Transverse colon (tissue), 4 donors: ENCODE measurements at regions not wholly inside any gene's neighbourhood (a gene's known extent, or its start where the extent isn't known, plus 50 kb on each side); places are given as distances from the start of the nearest gene placed in this dataset.

ENCODE experiments used
- CTCF ChIP-seq, 5 experiments: fragments of 200-600 bp in 3 of 5; fragments of 450-650 bp in 2 of 5; sonication (generic) in 3 of 5; IDR thresholded peaks; 1 replicate in 2 of 5; 2 replicates in 3 of 5; pipeline ENCODE4 v1.5.1; 2016 to 2017; ENCODE audit warnings: antibody characterized with exemption in 5 of 5, inconsistent platforms in 3 of 5, mild to moderate bottlenecking in 2 of 5, moderate library complexity in 1 of 5
- POLR2A ChIP-seq: fragments of 450-650 bp; IDR thresholded peaks from one replicate; pipeline ENCODE4 v1.6.1; 2016; ENCODE audit warnings: antibody characterized with exemption, mild to moderate bottlenecking, moderate library complexity
- POLR2AphosphoS5 ChIP-seq, 3 donors: sonication (generic); formaldehyde crosslinking; IDR thresholded peaks; one replicate each; pipeline ENCODE4 v1.6.1; 2016; ENCODE audit warnings: antibody characterized with exemption in 3 of 3

- TF ChIP-seq CTCF (IDR thresholded peaks at IDR 0.05), result no peak
- TF ChIP-seq POLR2A, result no peak
- no peak for TF ChIP-seq POLR2AphosphoS5 (IDR thresholded peaks at IDR 0.05)
Measured at GRCh38 chr3:176578316-176578715, 619.0 kb downstream of the TBL1XR1 start.
